ENCODE measurements at regions not wholly inside any gene's neighbourhood (a gene's known extent, or its start where the extent isn't known, plus 50 kb on each side); places are given as distances from the start of the nearest gene placed in this dataset.
"Not testable (repeated sequence)": the region's sequence is repeated elsewhere in the genome, so short reads cannot be mapped to it uniquely, and the experiment has no call there.

- TF ChIP-seq CTCF, EZH2 (IDR thresholded peaks at IDR 0.05): not testable (repeated sequence)
These were observed 852.0 kb upstream of the SLITRK6 start for GRCh38 chr13:86651171-86651570.

Measured in neural progenitor cell (in vitro differentiated cells).